C4-2B (cell line): ENCODE measurements at regions not wholly inside any gene's neighbourhood (a gene's known extent, or its start where the extent isn't known, plus 50 kb on each side); places are given as distances from the start of the nearest gene placed in this dataset.
"Not testable (repeated sequence)": the region's sequence is repeated elsewhere in the genome, so short reads cannot be mapped to it uniquely, and the experiment has no call there.

ENCODE experiments used
- H3K27ac ChIP-seq: fragments of 450-650 bp; 2 replicates; pipeline ENCODE4 v1.5.1; 2017
- ZFX ChIP-seq: fragments of 450-650 bp; IDR thresholded peaks from 2 replicates; pipeline ENCODE4 v1.6.1; 2017
- TF ChIP-seq, protein P1 (sequence below): fragments of 450-650 bp; conservative IDR thresholded peaks from 2 replicates; pipeline ENCODE4 v1.5.1; 2017; ENCODE audit warnings: mild to moderate bottlenecking

DNA sequence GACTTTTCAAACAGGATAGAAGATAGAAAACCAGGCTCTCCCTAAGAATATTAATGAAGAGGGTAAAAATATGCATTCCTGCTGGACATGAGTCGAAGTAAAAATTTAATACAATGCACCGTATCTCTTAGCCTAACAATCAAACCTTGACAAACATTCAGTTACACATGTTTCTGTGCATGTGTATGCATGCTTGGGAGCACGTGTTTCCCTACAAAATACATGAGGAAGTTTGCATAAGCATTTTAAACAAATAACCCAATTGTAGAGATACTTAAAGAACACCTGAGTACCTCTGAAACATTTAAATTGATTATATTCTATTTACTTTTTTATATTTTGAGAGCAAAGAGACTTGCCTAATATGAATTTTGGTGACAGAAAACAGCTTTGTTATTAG lies 1763.7 kb upstream of the SEL1L start:
- no peak overlapping the region for H3K27ac ChIP-seq

DNA sequence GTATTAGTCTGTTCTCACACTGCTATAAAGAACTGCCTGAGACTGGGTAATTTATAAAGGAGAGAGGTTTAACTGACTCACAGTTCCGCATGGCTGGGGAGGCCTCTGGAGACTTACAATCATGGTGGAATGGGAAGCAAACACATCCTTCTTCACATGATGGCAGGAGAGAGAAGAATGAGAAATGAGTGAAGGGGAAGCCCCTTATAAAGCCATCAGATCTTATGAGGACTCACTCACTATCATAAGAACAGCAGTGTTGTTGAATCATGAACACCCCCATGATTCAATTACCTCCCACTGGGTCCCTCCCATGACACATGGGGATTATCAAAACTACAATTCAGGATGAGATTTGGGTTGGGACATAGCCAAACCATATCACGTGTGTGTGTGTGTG lies 1764.4 kb upstream of the SEL1L start:
- not testable (repeated sequence) for H3K27ac ChIP-seq

More for the DNA sequence above, 1763.7 kb upstream of the SEL1L start:
- TF ChIP-seq, protein P1, sequence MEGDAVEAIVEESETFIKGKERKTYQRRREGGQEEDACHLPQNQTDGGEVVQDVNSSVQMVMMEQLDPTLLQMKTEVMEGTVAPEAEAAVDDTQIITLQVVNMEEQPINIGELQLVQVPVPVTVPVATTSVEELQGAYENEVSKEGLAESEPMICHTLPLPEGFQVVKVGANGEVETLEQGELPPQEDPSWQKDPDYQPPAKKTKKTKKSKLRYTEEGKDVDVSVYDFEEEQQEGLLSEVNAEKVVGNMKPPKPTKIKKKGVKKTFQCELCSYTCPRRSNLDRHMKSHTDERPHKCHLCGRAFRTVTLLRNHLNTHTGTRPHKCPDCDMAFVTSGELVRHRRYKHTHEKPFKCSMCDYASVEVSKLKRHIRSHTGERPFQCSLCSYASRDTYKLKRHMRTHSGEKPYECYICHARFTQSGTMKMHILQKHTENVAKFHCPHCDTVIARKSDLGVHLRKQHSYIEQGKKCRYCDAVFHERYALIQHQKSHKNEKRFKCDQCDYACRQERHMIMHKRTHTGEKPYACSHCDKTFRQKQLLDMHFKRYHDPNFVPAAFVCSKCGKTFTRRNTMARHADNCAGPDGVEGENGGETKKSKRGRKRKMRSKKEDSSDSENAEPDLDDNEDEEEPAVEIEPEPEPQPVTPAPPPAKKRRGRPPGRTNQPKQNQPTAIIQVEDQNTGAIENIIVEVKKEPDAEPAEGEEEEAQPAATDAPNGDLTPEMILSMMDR, result no peak
- TF ChIP-seq ZFX, result no peak

DNA sequence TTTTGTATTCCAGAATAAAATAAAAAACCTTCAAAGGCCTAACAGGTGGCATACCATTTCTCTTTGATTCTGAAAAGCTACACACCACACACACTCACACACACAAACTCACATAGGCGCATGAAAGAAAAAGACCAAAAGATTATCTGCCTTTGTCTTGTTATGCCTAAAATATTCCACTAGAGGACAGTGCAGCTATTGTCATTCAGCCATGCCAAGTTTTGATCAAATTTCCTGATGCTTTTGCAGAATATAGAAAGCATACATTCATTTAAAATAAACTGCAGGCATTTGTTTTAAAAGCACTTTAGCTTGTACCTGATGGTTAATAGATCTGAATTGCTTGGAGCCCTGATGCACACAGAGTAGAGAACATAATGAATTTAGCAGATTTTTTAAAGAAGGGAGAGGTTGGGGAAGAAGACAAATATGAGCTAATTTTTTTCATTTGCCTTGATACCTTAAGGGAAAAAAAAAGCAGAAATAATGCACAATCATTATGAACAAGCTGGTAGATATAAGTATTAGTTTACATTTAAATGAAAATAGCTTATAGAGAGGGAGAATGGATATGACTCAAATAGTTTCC lies 1766.9 kb upstream of the SEL1L start:
- no peak overlapping the region for H3K27ac ChIP-seq
- TF ChIP-seq, protein P1, result peak; percentile 98
- TF ChIP-seq ZFX, result no peak

DNA sequence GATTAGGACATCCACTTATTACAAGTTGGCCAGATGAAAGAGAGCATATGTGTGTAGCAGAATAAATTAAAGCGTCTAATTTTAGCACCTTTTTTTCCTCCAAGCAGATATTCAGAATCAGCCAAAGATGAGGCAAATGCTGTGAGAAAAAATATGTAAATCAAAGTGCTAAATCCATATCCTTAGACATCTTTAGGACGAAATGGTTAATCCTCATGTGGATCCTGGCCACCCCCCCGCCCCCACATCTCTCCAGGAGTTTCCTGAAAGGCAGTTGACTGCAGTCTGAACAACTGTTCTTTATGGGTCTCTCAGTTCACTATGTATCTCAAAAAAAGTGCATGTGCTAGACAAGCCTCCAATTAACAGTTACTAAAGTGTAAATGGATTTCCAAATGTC lies 1768.1 kb upstream of the SEL1L start:
- TF ChIP-seq ZFX, result no peak
- TF ChIP-seq, protein P1, result no peak

DNA sequence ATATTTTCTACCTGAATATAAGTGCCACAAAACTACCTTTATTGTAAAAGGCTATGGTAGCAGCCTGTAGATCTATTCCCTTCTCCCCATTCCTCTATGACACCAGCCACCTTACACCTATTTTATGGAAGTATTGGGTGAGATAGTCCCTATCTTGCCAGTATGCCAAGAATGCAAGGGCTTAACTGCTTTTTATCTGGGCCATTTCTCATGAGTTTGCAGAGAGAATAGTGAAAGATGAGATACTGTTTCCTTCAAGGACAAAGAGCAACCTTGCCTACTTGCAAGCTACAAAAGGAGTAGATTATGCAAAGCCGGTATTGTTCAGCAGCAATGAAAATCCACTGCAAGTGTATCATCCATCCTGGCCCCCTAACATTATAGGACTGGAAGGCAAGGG lies 1775.6 kb upstream of the SEL1L start:
- TF ChIP-seq ZFX, result no peak
- TF ChIP-seq, protein P1, result no peak
- H3K27ac ChIP-seq, result no peak overlapping the region

More for the DNA sequence above, 1768.1 kb upstream of the SEL1L start:
- no peak overlapping the region for H3K27ac ChIP-seq

DNA sequence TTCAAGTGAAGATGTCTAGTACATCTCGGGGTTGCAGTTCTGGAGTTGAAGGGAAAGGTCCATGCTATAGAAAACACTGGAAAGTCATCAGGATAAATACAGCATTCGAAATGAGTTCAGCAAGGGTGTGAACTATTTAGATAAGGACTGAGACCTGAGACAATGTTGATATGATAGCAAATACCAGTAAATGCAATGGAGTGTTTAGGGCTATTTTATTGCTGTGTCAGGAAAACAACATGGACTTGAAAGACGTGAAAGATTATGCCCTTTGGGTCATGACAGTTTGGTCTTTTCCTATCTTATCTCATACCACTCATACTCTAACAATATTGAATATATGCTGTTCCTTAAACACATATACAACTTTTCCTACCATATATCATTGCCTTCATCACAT lies 1776.2 kb upstream of the SEL1L start:
- TF ChIP-seq, protein P1, result no peak
- no peak for TF ChIP-seq ZFX
- H3K27ac ChIP-seq, result no peak overlapping the region

DNA sequence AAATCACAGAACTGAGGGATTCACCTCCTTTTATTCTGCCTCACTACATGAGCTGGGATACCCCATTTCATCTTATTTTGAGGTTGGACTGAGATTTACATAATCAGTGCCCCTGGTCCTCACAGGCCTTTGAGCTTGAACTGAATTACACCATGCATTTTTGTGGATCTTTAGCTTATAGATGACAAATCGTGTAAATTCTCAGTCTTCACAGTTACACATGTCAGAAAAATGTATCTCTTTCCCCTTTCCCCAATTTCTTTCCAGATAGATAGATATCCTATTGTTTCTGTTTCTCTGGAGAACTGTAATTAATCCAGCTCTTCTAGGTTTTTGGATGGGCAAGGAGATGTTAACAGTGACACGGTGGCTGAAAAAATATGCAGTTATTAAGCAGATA lies 1778.9 kb upstream of the SEL1L start:
- no peak for TF ChIP-seq ZFX
- TF ChIP-seq, protein P1, result no peak

DNA sequence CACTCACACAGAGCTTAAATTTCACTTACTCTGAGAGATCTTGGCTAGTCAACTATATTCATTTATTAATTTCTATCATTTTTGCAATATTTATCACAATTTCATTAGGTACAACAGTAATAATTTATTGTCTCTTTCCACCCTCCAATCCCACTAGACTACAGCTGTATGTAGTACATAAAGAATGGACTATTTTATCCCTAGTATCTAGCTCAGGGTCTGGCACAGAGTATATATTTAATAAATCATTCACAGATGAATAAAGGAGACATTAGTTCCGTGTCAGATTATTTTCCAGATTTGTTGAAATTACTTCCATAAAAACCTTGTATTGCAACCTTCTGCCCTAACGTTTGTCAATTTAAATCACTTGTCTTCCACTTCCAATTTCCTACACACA lies 1781.1 kb upstream of the SEL1L start:
- H3K27ac ChIP-seq, result no peak overlapping the region

More for the DNA sequence above, 1778.9 kb upstream of the SEL1L start:
- no peak overlapping the region for H3K27ac ChIP-seq

More for the DNA sequence above, 1781.1 kb upstream of the SEL1L start:
- TF ChIP-seq ZFX, result no peak
- TF ChIP-seq, protein P1, result no peak
